HEK293 (cell line): ENCODE measurements at regions not wholly inside any gene's neighbourhood (a gene's known extent, or its start where the extent isn't known, plus 50 kb on each side); places are given as distances from the start of the nearest gene placed in this dataset.
A peak's percentile ranks its signal among the peaks of the same experiment; 100 is the strongest.

Source experiments
- GLI4 ChIP-seq: fragments of 450-650 bp; formaldehyde crosslinking; IDR thresholded peaks from 2 replicates; pipeline ENCODE4 v1.5.1; 2016; ENCODE audit warnings: missing biosample characterization, missing genetic modification characterization
- HOXD13 ChIP-seq: sonication (generic); formaldehyde crosslinking; IDR thresholded peaks from 2 replicates; pipeline ENCODE4 v1.8.0; 2022; ENCODE audit warnings: missing genetic modification reagents, borderline replicate concordance
- IKZF3 ChIP-seq: fragments of 450-650 bp; IDR thresholded peaks from 2 replicates; pipeline ENCODE4 v1.5.0; 2018; ENCODE audit warnings: missing biosample characterization, mild to moderate bottlenecking, missing genetic modification characterization, moderate library complexity
- OSR2 ChIP-seq: fragments of 450-650 bp; formaldehyde crosslinking; IDR thresholded peaks from 2 replicates; pipeline ENCODE4 v1.5.1; 2016; ENCODE audit warnings: missing biosample characterization, missing genetic modification characterization
- SP3 ChIP-seq: fragments of 450-650 bp; formaldehyde crosslinking; IDR thresholded peaks from 2 replicates; pipeline ENCODE4 v1.5.1; 2016; ENCODE audit warnings: missing biosample characterization, missing genetic modification characterization
- TRIM28 ChIP-seq: IDR thresholded peaks from 2 replicates; pipeline ENCODE4 v1.6.1; 2011; ENCODE audit warnings: low read length, control low read depth, borderline replicate concordance
- ZFP41 ChIP-seq: fragments of 450-650 bp; formaldehyde crosslinking; IDR thresholded peaks from 2 replicates; pipeline ENCODE4 v1.5.1; 2016; ENCODE audit warnings: missing biosample characterization, missing genetic modification characterization, borderline replicate concordance
- ZNF114 ChIP-seq: fragments of 450-650 bp; formaldehyde crosslinking; IDR thresholded peaks from 2 replicates; pipeline ENCODE4 v1.5.0; 2017; ENCODE audit warnings: missing biosample characterization, missing genetic modification characterization
- ZNF138 ChIP-seq: fragments of 450-650 bp; formaldehyde crosslinking; IDR thresholded peaks from 2 replicates; pipeline ENCODE4 v1.5.1; 2016; ENCODE audit warnings: missing biosample characterization, missing genetic modification characterization, borderline replicate concordance
- ZNF174 ChIP-seq: fragments of 450-650 bp; formaldehyde crosslinking; IDR thresholded peaks from 2 replicates; pipeline ENCODE4 v1.5.0; 2017; ENCODE audit warnings: missing biosample characterization, mild to moderate bottlenecking, missing genetic modification characterization
- ZNF19 ChIP-seq: fragments of 450-650 bp; formaldehyde crosslinking; IDR thresholded peaks from 2 replicates; pipeline ENCODE4; 2016; ENCODE audit warnings: missing biosample characterization, missing genetic modification characterization, low read depth
- ZNF202 ChIP-seq: fragments of 450-650 bp; formaldehyde crosslinking; IDR thresholded peaks from 2 replicates; pipeline ENCODE4 v1.5.1; 2016; ENCODE audit warnings: missing biosample characterization, missing genetic modification characterization, borderline replicate concordance
- ZNF223 ChIP-seq: fragments of 450-650 bp; formaldehyde crosslinking; IDR thresholded peaks from 2 replicates; pipeline ENCODE4 v1.5.1; 2016; ENCODE audit warnings: missing biosample characterization, missing genetic modification characterization
- ZNF239 ChIP-seq: fragments of 450-650 bp; formaldehyde crosslinking; IDR thresholded peaks from 2 replicates; pipeline ENCODE4 v1.5.1; 2016; ENCODE audit warnings: missing biosample characterization, missing genetic modification characterization
- ZNF335 ChIP-seq: fragments of 450-650 bp; formaldehyde crosslinking; conservative IDR thresholded peaks from 2 replicates; pipeline ENCODE4 v1.5.1; 2016; ENCODE audit warnings: missing biosample characterization, missing genetic modification characterization
- ZNF423 ChIP-seq: fragments of 450-650 bp; formaldehyde crosslinking; IDR thresholded peaks from 2 replicates; pipeline ENCODE4 v1.5.1; 2016; ENCODE audit warnings: missing biosample characterization, missing genetic modification characterization
- ZNF561 ChIP-seq: fragments of 450-650 bp; IDR thresholded peaks from 2 replicates; pipeline ENCODE4 v1.5.1; 2018; ENCODE audit warnings: missing biosample characterization, missing genetic modification characterization, borderline replicate concordance
- ZNF600 ChIP-seq: fragments of 450-650 bp; formaldehyde crosslinking; IDR thresholded peaks from 2 replicates; pipeline ENCODE4 v1.5.1; 2016; ENCODE audit warnings: missing biosample characterization, missing genetic modification characterization
- ZNF654 ChIP-seq: fragments of 450-650 bp; formaldehyde crosslinking; IDR thresholded peaks from 2 replicates; pipeline ENCODE4 v1.5.1; 2016; ENCODE audit warnings: low read depth, missing biosample characterization, missing genetic modification characterization
- ZNF768 ChIP-seq: fragments of 450-650 bp; formaldehyde crosslinking; IDR thresholded peaks from 2 replicates; pipeline ENCODE4 v1.5.1; 2018; ENCODE audit warnings: missing biosample characterization, mild to moderate bottlenecking, missing genetic modification characterization
- ZNF843 ChIP-seq: fragments of 450-650 bp; formaldehyde crosslinking; IDR thresholded peaks from 2 replicates; pipeline ENCODE4 v1.5.1; 2016; ENCODE audit warnings: missing biosample characterization, missing genetic modification characterization
- ZSCAN23 ChIP-seq: fragments of 450-650 bp; formaldehyde crosslinking; IDR thresholded peaks from 2 replicates; pipeline ENCODE4 v1.5.1; 2016; ENCODE audit warnings: missing biosample characterization, missing genetic modification characterization
- ZSCAN30 ChIP-seq: fragments of 450-650 bp; IDR thresholded peaks from 2 replicates; pipeline ENCODE4 v1.5.1; 2018; ENCODE audit warnings: missing biosample characterization, mild to moderate bottlenecking, missing genetic modification characterization, moderate library complexity
- TF ChIP-seq, protein P1 (sequence below): fragments of 450-650 bp; formaldehyde crosslinking; IDR thresholded peaks from 2 replicates; pipeline ENCODE4 v1.5.1; 2016; ENCODE audit warnings: missing biosample characterization, missing genetic modification characterization, borderline replicate concordance
- TF ChIP-seq, protein P2 (sequence below): fragments of 450-650 bp; formaldehyde crosslinking; IDR thresholded peaks from 2 replicates; pipeline ENCODE4 v1.5.1; 2017; ENCODE audit warnings: missing biosample characterization, missing genetic modification characterization
- TF ChIP-seq, protein P3 (sequence below): fragments of 450-650 bp; formaldehyde crosslinking; IDR thresholded peaks from 2 replicates; pipeline ENCODE4 v1.5.1; 2016; ENCODE audit warnings: missing biosample characterization, missing genetic modification characterization

DNA sequence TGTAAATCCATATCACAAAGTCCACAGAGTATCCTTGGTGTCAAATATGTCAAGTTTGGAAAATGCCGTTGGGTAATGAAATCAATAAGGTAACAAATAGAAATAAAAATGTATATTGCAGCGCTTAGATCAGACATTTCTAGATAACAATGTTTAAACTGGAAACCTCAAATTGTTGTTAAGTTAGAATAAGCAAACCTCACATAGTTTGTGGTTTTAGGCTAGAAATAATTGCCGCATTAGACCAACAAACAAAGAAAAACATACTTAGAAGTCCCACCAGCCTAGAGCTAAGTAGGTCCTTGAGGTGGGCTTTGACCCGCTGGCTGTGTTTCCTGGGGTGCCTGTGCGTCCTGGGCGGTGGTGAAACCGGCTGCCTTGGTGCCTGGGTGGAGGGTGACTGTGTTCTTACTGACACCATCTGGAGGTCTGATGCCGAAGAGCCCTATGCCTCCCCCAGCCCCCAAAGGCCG, 71.4 kb downstream of the DACT2 start (continued):
- TF ChIP-seq, protein P1, sequence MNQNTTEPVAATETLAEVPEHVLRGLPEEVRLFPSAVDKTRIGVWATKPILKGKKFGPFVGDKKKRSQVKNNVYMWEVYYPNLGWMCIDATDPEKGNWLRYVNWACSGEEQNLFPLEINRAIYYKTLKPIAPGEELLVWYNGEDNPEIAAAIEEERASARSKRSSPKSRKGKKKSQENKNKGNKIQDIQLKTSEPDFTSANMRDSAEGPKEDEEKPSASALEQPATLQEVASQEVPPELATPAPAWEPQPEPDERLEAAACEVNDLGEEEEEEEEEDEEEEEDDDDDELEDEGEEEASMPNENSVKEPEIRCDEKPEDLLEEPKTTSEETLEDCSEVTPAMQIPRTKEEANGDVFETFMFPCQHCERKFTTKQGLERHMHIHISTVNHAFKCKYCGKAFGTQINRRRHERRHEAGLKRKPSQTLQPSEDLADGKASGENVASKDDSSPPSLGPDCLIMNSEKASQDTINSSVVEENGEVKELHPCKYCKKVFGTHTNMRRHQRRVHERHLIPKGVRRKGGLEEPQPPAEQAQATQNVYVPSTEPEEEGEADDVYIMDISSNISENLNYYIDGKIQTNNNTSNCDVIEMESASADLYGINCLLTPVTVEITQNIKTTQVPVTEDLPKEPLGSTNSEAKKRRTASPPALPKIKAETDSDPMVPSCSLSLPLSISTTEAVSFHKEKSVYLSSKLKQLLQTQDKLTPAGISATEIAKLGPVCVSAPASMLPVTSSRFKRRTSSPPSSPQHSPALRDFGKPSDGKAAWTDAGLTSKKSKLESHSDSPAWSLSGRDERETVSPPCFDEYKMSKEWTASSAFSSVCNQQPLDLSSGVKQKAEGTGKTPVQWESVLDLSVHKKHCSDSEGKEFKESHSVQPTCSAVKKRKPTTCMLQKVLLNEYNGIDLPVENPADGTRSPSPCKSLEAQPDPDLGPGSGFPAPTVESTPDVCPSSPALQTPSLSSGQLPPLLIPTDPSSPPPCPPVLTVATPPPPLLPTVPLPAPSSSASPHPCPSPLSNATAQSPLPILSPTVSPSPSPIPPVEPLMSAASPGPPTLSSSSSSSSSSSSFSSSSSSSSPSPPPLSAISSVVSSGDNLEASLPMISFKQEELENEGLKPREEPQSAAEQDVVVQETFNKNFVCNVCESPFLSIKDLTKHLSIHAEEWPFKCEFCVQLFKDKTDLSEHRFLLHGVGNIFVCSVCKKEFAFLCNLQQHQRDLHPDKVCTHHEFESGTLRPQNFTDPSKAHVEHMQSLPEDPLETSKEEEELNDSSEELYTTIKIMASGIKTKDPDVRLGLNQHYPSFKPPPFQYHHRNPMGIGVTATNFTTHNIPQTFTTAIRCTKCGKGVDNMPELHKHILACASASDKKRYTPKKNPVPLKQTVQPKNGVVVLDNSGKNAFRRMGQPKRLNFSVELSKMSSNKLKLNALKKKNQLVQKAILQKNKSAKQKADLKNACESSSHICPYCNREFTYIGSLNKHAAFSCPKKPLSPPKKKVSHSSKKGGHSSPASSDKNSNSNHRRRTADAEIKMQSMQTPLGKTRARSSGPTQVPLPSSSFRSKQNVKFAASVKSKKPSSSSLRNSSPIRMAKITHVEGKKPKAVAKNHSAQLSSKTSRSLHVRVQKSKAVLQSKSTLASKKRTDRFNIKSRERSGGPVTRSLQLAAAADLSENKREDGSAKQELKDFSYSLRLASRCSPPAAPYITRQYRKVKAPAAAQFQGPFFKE (tag by site-specific recombination): no peak
- peak; percentile 4; the same call in 1 of the 2 replicates for TF ChIP-seq ZNF600 (tag by site-specific recombination)
- TF ChIP-seq ZNF561 (tag by site-specific recombination): no peak
- TF ChIP-seq ZNF423 (tag by site-specific recombination): peak; percentile 63; the same call in 1 of the 2 replicates
- TF ChIP-seq IKZF3 (tag by site-specific recombination): no peak
- TF ChIP-seq ZNF768 (tag by site-specific recombination): no peak
- TF ChIP-seq ZNF114 (tag by site-specific recombination): no peak
- TF ChIP-seq ZNF654 (tag by site-specific recombination): no peak
- no peak for TF ChIP-seq ZNF202
- no peak for TF ChIP-seq ZSCAN30 (tag by site-specific recombination)
- peak; percentile 49; the same call in 1 of the 2 replicates for TF ChIP-seq ZNF843 (tag by site-specific recombination)
- TF ChIP-seq, protein P2, sequence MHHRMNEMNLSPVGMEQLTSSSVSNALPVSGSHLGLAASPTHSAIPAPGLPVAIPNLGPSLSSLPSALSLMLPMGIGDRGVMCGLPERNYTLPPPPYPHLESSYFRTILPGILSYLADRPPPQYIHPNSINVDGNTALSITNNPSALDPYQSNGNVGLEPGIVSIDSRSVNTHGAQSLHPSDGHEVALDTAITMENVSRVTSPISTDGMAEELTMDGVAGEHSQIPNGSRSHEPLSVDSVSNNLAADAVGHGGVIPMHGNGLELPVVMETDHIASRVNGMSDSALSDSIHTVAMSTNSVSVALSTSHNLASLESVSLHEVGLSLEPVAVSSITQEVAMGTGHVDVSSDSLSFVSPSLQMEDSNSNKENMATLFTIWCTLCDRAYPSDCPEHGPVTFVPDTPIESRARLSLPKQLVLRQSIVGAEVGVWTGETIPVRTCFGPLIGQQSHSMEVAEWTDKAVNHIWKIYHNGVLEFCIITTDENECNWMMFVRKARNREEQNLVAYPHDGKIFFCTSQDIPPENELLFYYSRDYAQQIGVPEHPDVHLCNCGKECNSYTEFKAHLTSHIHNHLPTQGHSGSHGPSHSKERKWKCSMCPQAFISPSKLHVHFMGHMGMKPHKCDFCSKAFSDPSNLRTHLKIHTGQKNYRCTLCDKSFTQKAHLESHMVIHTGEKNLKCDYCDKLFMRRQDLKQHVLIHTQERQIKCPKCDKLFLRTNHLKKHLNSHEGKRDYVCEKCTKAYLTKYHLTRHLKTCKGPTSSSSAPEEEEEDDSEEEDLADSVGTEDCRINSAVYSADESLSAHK: no peak
- no peak for TF ChIP-seq ZNF223
- TF ChIP-seq ZNF138 (tag by site-specific recombination): no peak
- TF ChIP-seq HOXD13 (CRISPR knock-in tag): no peak
- no peak for TF ChIP-seq ZSCAN23 (tag by site-specific recombination)
- 0 out of 2 replicates have a peak, but pooled peaks have one; percentile 18 for TF ChIP-seq ZNF335 (tag by site-specific recombination)
- TF ChIP-seq GLI4: no peak
- TF ChIP-seq, protein P3, sequence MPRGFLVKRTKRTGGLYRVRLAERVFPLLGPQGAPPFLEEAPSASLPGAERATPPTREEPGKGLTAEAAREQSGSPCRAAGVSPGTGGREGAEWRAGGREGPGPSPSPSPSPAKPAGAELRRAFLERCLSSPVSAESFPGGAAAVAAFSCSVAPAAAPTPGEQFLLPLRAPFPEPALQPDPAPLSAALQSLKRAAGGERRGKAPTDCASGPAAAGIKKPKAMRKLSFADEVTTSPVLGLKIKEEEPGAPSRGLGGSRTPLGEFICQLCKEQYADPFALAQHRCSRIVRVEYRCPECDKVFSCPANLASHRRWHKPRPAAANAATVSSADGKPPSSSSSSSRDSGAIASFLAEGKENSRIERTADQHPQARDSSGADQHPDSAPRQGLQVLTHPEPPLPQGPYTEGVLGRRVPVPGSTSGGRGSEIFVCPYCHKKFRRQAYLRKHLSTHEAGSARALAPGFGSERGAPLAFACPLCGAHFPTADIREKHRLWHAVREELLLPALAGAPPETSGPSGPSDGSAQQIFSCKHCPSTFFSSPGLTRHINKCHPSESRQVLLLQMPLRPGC (tag by site-specific recombination): no peak
- no peak for TF ChIP-seq ZFP41
- no peak for TF ChIP-seq ZNF239
- no peak for TF ChIP-seq SP3 (tag by site-specific recombination)
- TF ChIP-seq OSR2 (tag by site-specific recombination): peak; percentile 29; the same call in 1 of the 2 replicates
- no peak for TF ChIP-seq ZNF174 (tag by site-specific recombination)
- TF ChIP-seq TRIM28: no peak
- TF ChIP-seq ZNF19: no peak
